Right cardiac atrium (tissue), 5 donors: ENCODE measurements at regions not wholly inside any gene's neighbourhood (a gene's known extent, or its start where the extent isn't known, plus 50 kb on each side); places are given as distances from the start of the nearest gene placed in this dataset.
A peak's percentile ranks its signal among the peaks of the same experiment; 100 is the strongest.

Experiments used
- ATAC-seq, 2 donors: fragments of 200-7000 bp; cut with Tn5 transposase; one replicate each; pipeline versions ENCODE4 v1.8.0 to v1.9.1; 2020; ENCODE audit warnings: moderate library complexity in 2 of 2, mild to moderate bottlenecking in 1 of 2
- DNase-seq, 3 donors: peaks; one replicate each; pipeline ENCODE4 v3.0.0-alpha.2; 2020
- H3K27ac ChIP-seq: one replicate; pipeline ENCODE4 v1.5.1; 2013; ENCODE audit warnings: mild to moderate bottlenecking, low read length, control low read depth, moderate library complexity
- H3K27me3 ChIP-seq: one replicate; pipeline ENCODE4 v1.6.1; 2013; ENCODE audit not compliant: control insufficient read depth, insufficient read depth
- H3K4me1 ChIP-seq: one replicate; pipeline ENCODE4 v1.6.1; 2013; ENCODE audit warnings: low read length; ENCODE audit not compliant: control insufficient read depth, insufficient read depth
- H3K4me3 ChIP-seq: one replicate; pipeline ENCODE4 v1.5.1; 2013; ENCODE audit warnings: low read length, control low read depth
- H3K9me3 ChIP-seq: one replicate; pipeline ENCODE4 v1.6.1; 2013; ENCODE audit warnings: low read length; ENCODE audit not compliant: control insufficient read depth
- WGBS: extraction: QIAGEN DNeasy Blood & Tissue Kit; methylation state at CpG from one replicate; pipeline ENCODE4 v1.1.7; 2013; 5-methylcytosine and 5-hydroxymethylcytosine counted together
- intact Hi-C, 4 donors: fragments of 100-400 bp; cut with DNase I; formaldehyde crosslinking; loops; one replicate each; pipeline versions ENCODE4 v1.11.0 to v1.14.0; 2022 to 2023
- donor health status: healthy with polysubstance abuse.
- donor health status: DM: no; HTN: yes; CAD: no.
- donor health status: DM: no; HTN: no; CAD: no.
- donor health status: DM: no; HTN: yes; CAD: no; lungs with severe emphysema.
- donor health status: DM: yes; HTN: yes; CAD: no.

GRCh38 chr12:28925719-28926376 lies 223.2 kb upstream of the FAR2 start:
- DNase-seq (no peak), ATAC-seq (no peak)
- no peak overlapping the region for H3K4me3 ChIP-seq
- intact Hi-C loops = no loop called here
- H3K27ac ChIP-seq = no peak overlapping the region
- no peaks in the 10 kb centered on the region for H3K4me1 ChIP-seq
- no peaks in the 10 kb centered on the region for H3K9me3 ChIP-seq
- no peaks in the 10 kb centered on the region for H3K27me3 ChIP-seq
- WGBS = 54% methylated on average over 3 of the region's 3 CpGs

GRCh38 chr12:28930704-28931103 lies 218.4 kb upstream of the FAR2 start:
- intact Hi-C loops = no loop called here

GRCh38 chr12:28933176-28933575 lies 215.9 kb upstream of the FAR2 start:
- no peaks in the 10 kb centered on the region for H3K9me3 ChIP-seq
- ATAC-seq (no peak), DNase-seq (no peak)
- peaks cover 2% of the 10 kb centered on the region for H3K4me1 ChIP-seq
- H3K27ac ChIP-seq = no peak overlapping the region
- intact Hi-C loops = no loop called here
- no peak overlapping the region for H3K4me3 ChIP-seq
- WGBS = 84% methylated on average over 1 of the region's 1 CpG
- no peaks in the 10 kb centered on the region for H3K27me3 ChIP-seq

More at GRCh38 chr12:28930704-28931103, 218.4 kb upstream of the FAR2 start:
- no peaks in the 10 kb centered on the region for H3K4me1 ChIP-seq
- no peak overlapping the region for H3K27ac ChIP-seq
- ATAC-seq = no peak
- H3K9me3 ChIP-seq = no peaks in the 10 kb centered on the region
- 93% methylated on average over 2 of the region's 2 CpGs for WGBS
- H3K4me3 ChIP-seq = no peak overlapping the region
- no peaks in the 10 kb centered on the region for H3K27me3 ChIP-seq
- no peak for DNase-seq

- WGBS = 79% methylated on average over 8 of the region's 8 CpGs
Measured at GRCh38 chr12:28933864-28934527, 215.1 kb upstream of the FAR2 start.

GRCh38 chr12:28936221-28936620 lies 212.9 kb upstream of the FAR2 start:
- Histone ChIP-seq H3K9me3 (no peaks in the 10 kb centered on the region), H3K27ac (no peak overlapping the region), H3K4me1 (peaks cover 2% of the 10 kb centered on the region), H3K4me3 (no peak overlapping the region), H3K27me3 (no peaks in the 10 kb centered on the region)
- 46% methylated on average over 1 of the region's 1 CpG for WGBS
- ATAC-seq (no peak), DNase-seq (no peak)
- intact Hi-C loops = no loop called here

More at GRCh38 chr12:28933864-28934527, 215.1 kb upstream of the FAR2 start:
- ATAC-seq = no peak
- H3K9me3 ChIP-seq = no peaks in the 10 kb centered on the region
- H3K27me3 ChIP-seq = no peaks in the 10 kb centered on the region
- DNase-seq = peak in 1 of 3 donors; percentile 6
- no peak overlapping the region for H3K27ac ChIP-seq
- H3K4me3 ChIP-seq = no peak overlapping the region
- H3K4me1 ChIP-seq = peaks cover 2% of the 10 kb centered on the region
- intact Hi-C loops = no loop called here

GRCh38 chr12:28936711-28937110 lies 212.4 kb upstream of the FAR2 start:
- Histone ChIP-seq H3K27ac (no peak overlapping the region), H3K4me1 (peaks cover 2% of the 10 kb centered on the region), H3K9me3 (no peaks in the 10 kb centered on the region), H3K4me3 (no peak overlapping the region), H3K27me3 (no peaks in the 10 kb centered on the region)
- WGBS = 61% methylated on average over 3 of the region's 3 CpGs
- DNase-seq = no peak
- no peak for ATAC-seq
- intact Hi-C loops = no loop called here

GRCh38 chr12:28937196-28937595 lies 211.9 kb upstream of the FAR2 start:
- ATAC-seq = no peak
- WGBS = 74% methylated on average over 3 of the region's 3 CpGs

GRCh38 chr12:28938056-28938455 lies 211.0 kb upstream of the FAR2 start:
- ATAC-seq (no peak), DNase-seq (no peak)
- Histone ChIP-seq H3K27ac (no peak overlapping the region), H3K27me3 (no peaks in the 10 kb centered on the region), H3K4me1 (peaks cover 2% of the 10 kb centered on the region), H3K4me3 (no peak overlapping the region), H3K9me3 (no peaks in the 10 kb centered on the region)
- 92% methylated on average over 5 of the region's 5 CpGs for WGBS
- intact Hi-C loops = no loop called here

More at GRCh38 chr12:28937196-28937595, 211.9 kb upstream of the FAR2 start:
- Histone ChIP-seq H3K4me1 (peaks cover 2% of the 10 kb centered on the region), H3K9me3 (no peaks in the 10 kb centered on the region), H3K27ac (no peak overlapping the region), H3K27me3 (no peaks in the 10 kb centered on the region), H3K4me3 (no peak overlapping the region)
- DNase-seq = no peak
- intact Hi-C loops = no loop called here

GRCh38 chr12:28938581-28939235 lies 210.4 kb upstream of the FAR2 start:
- intact Hi-C loops = no loop called here
- Histone ChIP-seq H3K4me1 (peaks cover 2% of the 10 kb centered on the region), H3K4me3 (no peak overlapping the region), H3K27ac (no peak overlapping the region), H3K27me3 (no peaks in the 10 kb centered on the region), H3K9me3 (no peaks in the 10 kb centered on the region)
- ATAC-seq (peak in 1 of 2 donors; percentile 40), DNase-seq (no peak)
- WGBS = 49% methylated on average over 11 of the region's 11 CpGs

GRCh38 chr12:28939427-28939826 lies 209.7 kb upstream of the FAR2 start:
- H3K27ac ChIP-seq = no peak overlapping the region
- H3K9me3 ChIP-seq = no peaks in the 10 kb centered on the region
- ATAC-seq = no peak
- no peaks in the 10 kb centered on the region for H3K27me3 ChIP-seq
- no peak overlapping the region for H3K4me3 ChIP-seq
- no peak for DNase-seq
- intact Hi-C loops = no loop called here
- peaks cover 2% of the 10 kb centered on the region for H3K4me1 ChIP-seq
- 67% methylated on average over 2 of the region's 2 CpGs for WGBS

GRCh38 chr12:28941248-28941647 lies 207.8 kb upstream of the FAR2 start:
- no peaks in the 10 kb centered on the region for H3K27me3 ChIP-seq
- H3K4me1 ChIP-seq = no peaks in the 10 kb centered on the region
- intact Hi-C loops = no loop called here
- WGBS = 86% methylated on average over 2 of the region's 2 CpGs
- DNase-seq = no peak
- H3K4me3 ChIP-seq = no peak overlapping the region
- no peaks in the 10 kb centered on the region for H3K9me3 ChIP-seq
- H3K27ac ChIP-seq = no peak overlapping the region
- no peak for ATAC-seq
